RWPE1 (cell line): ENCODE measurements at regions not wholly inside any gene's neighbourhood (a gene's known extent, or its start where the extent isn't known, plus 50 kb on each side); places are given as distances from the start of the nearest gene placed in this dataset.

Experiments used
- CTCF ChIA-PET: fragments of 350-600 bp; sonication (Branson Sonifier 250); formaldehyde crosslinking; extraction: SDS; loops from one replicate; lab custom pipeline; 2021; lab: Yijun Ruan, JAX
- POLR2A ChIA-PET: fragments of 400-600 bp; formaldehyde crosslinking; extraction: SDS; loops from one replicate; lab custom pipeline; 2020; ENCODE audit warnings: antibody characterized with exemption; ENCODE audit not compliant: low non-redundant PET; lab: Yijun Ruan, JAX
- DNase-seq: peaks from one replicate; pipeline ENCODE4 v3.0.0; 2012; ENCODE audit warnings: low spot score
- H3K27ac ChIP-seq: fragments of 450-650 bp; 2 replicates; pipeline ENCODE4 v1.5.1; 2017
- CTCF ChIP-seq: fragments of 450-650 bp; conservative IDR thresholded peaks from 2 replicates; pipeline ENCODE4 v1.5.1; 2017; ENCODE audit warnings: low read depth, mild to moderate bottlenecking

- DNase-seq = no peak
- TF ChIP-seq CTCF = no peak
- no peak overlapping the region for H3K27ac ChIP-seq
- CTCF ChIA-PET = interaction anchor here (0.6 kb wide), 3 partner anchors 93 to 1940 kb away, joined by 3 to 4 read pairs (median 3); no protein-coding TSS in a partner anchor
- POLR2A ChIA-PET = no interaction called here
These were observed 494.9 kb downstream of the PSAT1 start for GRCh38 chr9:78791779-78792178.

GRCh38 chr9:78792745-78793144 lies 495.8 kb downstream of the PSAT1 start:
- CTCF ChIA-PET = no interaction called here
- TF ChIP-seq CTCF = no peak
- POLR2A ChIA-PET = no interaction called here
- DNase-seq = no peak
- no peak overlapping the region for H3K27ac ChIP-seq

DNA sequence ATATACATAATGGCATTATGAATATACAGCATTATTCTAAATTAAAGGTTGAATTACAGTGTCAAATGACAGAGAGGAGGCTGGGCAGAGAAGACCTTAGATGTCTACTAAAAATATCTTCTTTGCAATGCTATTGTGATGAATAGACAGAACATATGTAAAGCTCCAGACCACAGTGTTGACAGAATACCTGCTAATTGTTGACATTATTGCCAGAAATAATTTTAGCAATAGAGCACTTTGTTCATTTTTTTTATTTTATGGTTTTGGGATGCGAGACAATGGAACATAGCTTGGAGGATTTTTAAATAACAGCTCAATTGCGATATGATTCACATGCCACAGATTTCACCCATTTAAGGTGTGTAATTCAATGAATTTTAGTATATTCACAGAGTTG lies 508.8 kb downstream of the PSAT1 start:
- ChIA-PET CTCF (no interaction called here), POLR2A (no interaction called here)
- no peak for TF ChIP-seq CTCF
- no peak for DNase-seq
- no peak overlapping the region for H3K27ac ChIP-seq

- no peak for TF ChIP-seq CTCF
- DNase-seq = no peak
- CTCF ChIA-PET = no interaction called here
- POLR2A ChIA-PET = no interaction called here
- no peak overlapping the region for H3K27ac ChIP-seq
These were observed 509.7 kb downstream of the PSAT1 start for GRCh38 chr9:78806492-78807160.

DNA sequence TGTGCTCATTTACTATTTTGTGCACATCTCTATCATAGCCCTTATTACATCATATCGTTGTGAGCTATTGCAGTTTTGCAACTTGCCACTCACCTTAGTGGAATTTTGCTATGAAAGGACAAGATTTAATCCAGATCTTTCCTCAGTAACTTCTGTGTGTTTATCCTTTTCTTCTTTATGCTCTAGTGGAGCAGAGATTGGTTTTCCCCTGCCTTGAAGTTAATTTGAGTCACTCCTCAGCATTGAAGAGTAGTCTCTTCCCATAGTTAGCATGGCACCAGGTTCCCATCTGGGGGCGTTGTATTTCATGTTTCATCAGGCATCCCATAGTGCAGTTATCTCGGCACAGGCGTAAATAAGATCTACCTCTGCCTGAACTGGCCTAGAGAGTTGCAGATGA lies 510.4 kb downstream of the PSAT1 start:
- ChIA-PET CTCF (interaction anchor here (1.0 kb wide), 1 partner anchor 23 kb away, joined by 3 read pairs; no protein-coding TSS in a partner anchor), POLR2A (no interaction called here)
- DNase-seq = no peak
- H3K27ac ChIP-seq = no peak overlapping the region
- TF ChIP-seq CTCF = no peak

GRCh38 chr9:78808048-78808447 lies 511.1 kb downstream of the PSAT1 start:
- DNase-seq = no peak
- H3K27ac ChIP-seq = no peak overlapping the region
- ChIA-PET CTCF (interaction anchor here (1.0 kb wide), 1 partner anchor 24 kb away, joined by 3 read pairs; no protein-coding TSS in a partner anchor), POLR2A (no interaction called here)
- no peak for TF ChIP-seq CTCF
